Retinal pigment epithelial cell (primary cell): ENCODE measurements at regions not wholly inside any gene's neighbourhood (a gene's known extent, or its start where the extent isn't known, plus 50 kb on each side); places are given as distances from the start of the nearest gene placed in this dataset.

Experiments used
- DNase-seq: peaks from one replicate; pipeline ENCODE4 v3.0.0-alpha.2; 2010; ENCODE audit warnings: low read depth
- H3K4me3 ChIP-seq: 2 replicates; pipeline ENCODE4 v1.5.1; 2011; ENCODE audit warnings: mild to moderate bottlenecking, low read length, control low read depth, moderate library complexity
- TF ChIP-seq, protein P1 (sequence below): conservative IDR thresholded peaks from 2 replicates; pipeline ENCODE4 v1.5.1; 2011; ENCODE audit warnings: low read depth, low read length, control low read depth, inconsistent platforms

DNA sequence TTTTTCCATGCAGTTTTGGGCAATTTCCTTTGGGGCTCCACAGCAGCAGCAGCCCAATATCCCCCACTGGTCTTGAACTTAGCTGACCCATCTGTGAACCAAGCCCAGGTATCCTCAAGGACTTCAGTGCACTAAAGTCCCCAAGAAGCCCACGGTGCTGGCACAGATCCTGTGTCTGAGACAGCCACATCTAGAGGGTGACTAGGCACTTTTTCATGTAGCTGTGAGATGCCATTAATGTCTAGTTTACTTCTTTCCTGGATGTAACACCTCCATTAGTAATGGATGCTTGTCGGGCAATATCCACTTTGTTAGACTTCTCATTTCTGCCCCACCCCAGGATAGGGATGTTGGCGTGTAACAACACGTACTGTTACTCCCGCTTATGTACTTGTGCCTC, 117.9 kb downstream of the GPCPD1 start:
- no peak for DNase-seq
- TF ChIP-seq, protein P1, sequence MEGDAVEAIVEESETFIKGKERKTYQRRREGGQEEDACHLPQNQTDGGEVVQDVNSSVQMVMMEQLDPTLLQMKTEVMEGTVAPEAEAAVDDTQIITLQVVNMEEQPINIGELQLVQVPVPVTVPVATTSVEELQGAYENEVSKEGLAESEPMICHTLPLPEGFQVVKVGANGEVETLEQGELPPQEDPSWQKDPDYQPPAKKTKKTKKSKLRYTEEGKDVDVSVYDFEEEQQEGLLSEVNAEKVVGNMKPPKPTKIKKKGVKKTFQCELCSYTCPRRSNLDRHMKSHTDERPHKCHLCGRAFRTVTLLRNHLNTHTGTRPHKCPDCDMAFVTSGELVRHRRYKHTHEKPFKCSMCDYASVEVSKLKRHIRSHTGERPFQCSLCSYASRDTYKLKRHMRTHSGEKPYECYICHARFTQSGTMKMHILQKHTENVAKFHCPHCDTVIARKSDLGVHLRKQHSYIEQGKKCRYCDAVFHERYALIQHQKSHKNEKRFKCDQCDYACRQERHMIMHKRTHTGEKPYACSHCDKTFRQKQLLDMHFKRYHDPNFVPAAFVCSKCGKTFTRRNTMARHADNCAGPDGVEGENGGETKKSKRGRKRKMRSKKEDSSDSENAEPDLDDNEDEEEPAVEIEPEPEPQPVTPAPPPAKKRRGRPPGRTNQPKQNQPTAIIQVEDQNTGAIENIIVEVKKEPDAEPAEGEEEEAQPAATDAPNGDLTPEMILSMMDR: no peak
- H3K4me3 ChIP-seq: no peak overlapping the region

DNA sequence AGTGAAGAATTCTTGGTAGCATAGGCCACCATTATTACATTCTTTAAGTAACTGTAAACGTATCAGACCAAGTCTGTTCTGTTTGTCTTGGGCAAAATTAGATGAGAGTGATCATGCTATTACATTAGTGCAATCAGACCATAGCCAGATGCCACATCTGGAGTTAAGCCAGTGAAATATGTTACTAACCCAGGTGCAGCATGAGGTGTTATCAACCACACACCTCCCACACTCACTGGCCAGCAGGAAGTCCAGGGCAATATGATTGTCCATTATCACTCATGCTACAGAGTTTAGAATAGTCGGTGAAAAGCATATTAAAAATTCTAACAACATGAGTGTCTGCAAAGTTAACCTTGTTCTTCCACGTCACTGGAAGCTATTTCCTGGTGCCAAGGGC, 119.4 kb downstream of the GPCPD1 start:
- no peak overlapping the region for H3K4me3 ChIP-seq
- TF ChIP-seq, protein P1: no peak
- no peak for DNase-seq

DNA sequence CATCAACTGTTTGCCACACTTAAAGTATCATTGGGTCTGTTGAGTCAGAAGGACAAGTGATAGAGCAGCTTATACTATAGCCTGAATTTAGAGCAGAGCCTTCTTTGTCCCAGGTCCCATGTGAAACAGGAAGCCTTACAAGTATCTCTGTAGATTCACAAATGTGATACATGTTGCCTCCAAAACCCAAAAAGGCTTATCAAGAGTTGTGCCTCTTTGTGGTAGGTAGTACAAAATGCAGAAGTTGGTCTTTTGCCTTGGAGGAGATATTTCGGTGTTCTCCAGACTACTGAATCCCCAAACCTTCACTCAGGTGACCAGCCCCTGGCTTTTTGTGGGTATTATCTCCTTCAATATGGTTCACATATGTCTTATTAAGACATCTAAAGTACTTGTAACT, 121.2 kb downstream of the GPCPD1 start:
- DNase-seq: no peak
- TF ChIP-seq, protein P1: no peak
- H3K4me3 ChIP-seq: no peak overlapping the region

DNA sequence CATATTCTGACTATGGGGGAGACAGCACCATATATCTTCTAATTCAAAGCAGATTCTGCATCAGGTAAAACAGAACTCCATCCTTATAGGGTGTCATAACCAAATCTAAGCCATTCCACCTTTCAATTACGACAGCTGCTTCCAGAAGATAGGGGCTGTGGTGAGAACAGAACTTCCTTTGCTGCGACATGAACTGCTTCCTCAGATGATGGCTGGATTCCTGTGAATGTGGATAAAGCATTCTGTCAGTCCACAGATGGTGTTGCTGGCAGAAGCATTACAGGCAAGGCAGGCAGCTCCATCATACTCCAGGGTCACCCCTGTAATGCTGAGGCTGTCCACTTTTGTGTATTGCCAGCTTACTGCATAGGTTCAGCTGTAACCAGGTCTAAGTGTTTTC, 122.0 kb downstream of the GPCPD1 start:
- no peak overlapping the region for H3K4me3 ChIP-seq
- TF ChIP-seq, protein P1: no peak
- DNase-seq: no peak

DNA sequence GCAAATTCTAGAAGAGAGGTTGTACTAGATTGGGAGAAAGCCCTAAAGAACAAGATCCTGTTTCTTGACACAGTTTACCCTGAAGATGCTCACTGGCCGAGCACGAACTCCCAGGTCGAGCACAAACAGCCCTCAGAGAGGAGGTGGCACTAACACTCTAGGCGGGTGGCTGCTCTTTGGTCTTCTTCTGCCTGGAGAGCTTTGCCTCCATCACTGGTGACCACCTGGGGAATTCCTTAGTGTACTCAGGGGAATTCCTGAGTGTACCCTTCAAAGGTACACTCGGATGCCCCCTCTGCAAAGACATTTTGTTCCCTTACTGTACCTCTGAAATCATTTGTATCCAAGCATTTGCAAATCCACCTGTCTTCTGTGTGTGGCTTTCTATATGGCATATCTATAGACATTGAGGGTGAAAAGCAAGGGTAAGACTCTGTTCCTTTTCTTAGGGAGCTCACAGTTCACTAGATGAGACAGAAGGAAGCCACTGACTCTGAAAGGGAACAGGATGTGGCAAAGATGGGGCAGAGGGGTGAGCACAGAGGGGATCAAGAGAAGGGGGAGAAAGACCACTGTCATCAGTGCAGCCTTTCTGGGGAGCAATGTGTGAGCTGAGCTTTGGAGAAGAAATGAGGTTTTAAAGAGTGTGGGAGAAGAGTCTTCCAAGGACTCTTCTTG, 124.3 kb downstream of the GPCPD1 start:
- H3K4me3 ChIP-seq: no peak overlapping the region
- no peak for DNase-seq
- TF ChIP-seq, protein P1: no peak

DNA sequence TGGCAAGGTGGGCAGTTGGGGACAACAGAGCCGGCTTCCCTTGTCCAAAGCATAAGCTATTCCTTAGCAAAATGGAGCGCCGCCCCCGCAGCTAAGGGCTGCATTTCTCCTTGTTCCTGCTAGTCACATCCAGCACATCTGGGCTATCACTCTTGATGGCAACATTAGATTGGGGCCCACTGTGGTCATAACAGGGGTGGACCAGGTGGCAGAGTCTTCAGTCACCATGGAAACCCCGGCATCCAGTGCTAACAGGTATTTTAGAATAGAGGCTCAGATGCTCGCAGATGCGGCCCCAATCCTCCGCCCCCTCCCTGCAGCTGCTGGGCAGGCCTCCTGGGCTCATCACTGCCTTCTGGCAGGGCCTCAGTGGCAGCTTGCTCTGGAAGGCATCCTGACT, 125.9 kb downstream of the GPCPD1 start:
- no peak overlapping the region for H3K4me3 ChIP-seq
- DNase-seq: no peak
- TF ChIP-seq, protein P1: no peak

DNA sequence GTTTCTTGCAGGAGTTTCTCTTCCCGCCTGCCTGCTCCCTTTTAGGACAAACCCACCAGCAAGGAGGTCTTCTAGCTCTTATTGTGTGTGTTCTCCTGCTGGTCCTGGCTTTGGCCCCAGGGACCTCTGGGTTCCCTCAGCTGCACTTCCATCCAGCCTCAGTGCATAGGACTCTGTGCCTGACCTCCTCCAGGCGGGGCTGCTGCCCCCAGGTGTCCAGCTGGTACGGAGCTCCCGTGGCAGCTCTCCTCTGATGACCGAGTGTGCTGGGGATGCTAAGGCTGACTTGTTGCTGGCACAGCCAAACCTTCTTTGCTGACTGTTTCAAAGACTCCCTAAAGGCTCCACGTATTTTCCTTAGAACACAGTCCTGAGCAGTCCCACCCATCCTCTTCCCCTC, 126.5 kb downstream of the GPCPD1 start:
- H3K4me3 ChIP-seq: no peak overlapping the region
- TF ChIP-seq, protein P1: no peak
- DNase-seq: no peak
